GF-D8 (cell line): ENCODE measurements at regions not wholly inside any gene's neighbourhood (a gene's known extent, or its start where the extent isn't known, plus 50 kb on each side); places are given as distances from the start of the nearest gene placed in this dataset.
"Not testable (repeated sequence)": the region's sequence is repeated elsewhere in the genome, so short reads cannot be mapped to it uniquely, and the experiment has no call there.

Experiments
- DNase-seq: peaks from one replicate; lab custom pipeline; 2025; lab: John Stamatoyannopoulos, UW

GRCh38 chr6:9002833-9003232 is 567.5 kb upstream of the SLC35B3 start:
- no peak for DNase-seq

DNA sequence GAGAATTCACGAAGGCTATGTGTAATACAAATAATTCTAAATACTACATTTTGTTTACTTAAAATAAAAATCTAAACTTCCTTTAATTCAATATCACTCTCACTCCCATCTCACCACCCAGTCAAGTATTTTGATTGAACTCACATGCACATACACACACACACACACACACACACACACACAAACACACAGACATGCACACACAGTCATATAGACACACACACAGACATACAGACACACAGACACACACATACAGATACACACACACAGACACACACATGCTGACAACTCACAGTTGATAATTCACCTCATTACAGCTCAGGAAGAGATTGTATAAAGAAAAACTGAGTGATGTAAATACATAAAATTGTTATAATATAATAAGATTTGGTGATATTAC is 559.8 kb upstream of the SLC35B3 start:
- no peak for DNase-seq

DNA sequence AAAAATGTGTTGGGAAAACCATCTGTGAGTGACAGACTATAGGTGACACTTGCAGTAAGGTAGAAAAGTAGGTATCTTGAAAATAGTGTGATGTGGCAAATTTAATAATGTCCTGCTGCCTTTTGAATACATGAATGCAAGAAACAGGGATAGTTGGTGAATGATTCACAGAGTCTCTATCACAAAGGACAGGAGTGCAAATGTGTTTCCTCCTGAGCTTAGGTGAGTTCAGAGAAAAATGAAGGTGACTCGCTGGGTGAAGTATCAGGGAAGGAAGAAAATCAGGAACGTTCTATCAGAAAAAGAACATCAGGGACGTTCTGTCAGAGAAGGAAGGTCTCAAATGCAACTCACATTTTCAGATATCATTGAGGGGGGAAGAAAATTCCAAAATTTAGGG is 557.8 kb upstream of the SLC35B3 start:
- no peak for DNase-seq

GRCh38 chr6:8991844-8992243 is 556.5 kb upstream of the SLC35B3 start:
- DNase-seq, result no peak

GRCh38 chr6:8990075-8990474 is 554.7 kb upstream of the SLC35B3 start:
- DNase-seq, result no peak

- DNase-seq, result no peak
These were observed 547.9 kb upstream of the SLC35B3 start for GRCh38 chr6:8983202-8983688.

- no peak for DNase-seq
These were observed 547.3 kb upstream of the SLC35B3 start for GRCh38 chr6:8982668-8983067.

DNA sequence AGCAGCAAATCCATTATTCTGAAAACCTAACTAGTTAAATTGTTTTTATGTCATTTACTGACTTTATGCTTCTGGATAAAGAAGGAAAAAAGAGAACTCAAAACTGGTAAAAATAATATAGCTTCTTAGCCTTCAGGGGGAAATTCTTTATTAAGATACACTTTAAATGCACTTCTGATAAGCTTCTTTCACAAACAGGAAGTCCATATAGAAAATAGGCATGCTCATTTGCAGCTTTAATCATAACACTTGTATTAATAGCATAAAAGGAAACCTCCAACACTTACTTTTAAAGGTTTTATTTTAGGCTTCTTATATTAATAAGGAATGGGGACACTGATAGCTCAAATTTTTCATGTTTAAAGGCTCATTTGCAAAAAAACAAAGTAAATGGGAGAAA is 538.0 kb upstream of the SLC35B3 start:
- DNase-seq, result no peak

DNA sequence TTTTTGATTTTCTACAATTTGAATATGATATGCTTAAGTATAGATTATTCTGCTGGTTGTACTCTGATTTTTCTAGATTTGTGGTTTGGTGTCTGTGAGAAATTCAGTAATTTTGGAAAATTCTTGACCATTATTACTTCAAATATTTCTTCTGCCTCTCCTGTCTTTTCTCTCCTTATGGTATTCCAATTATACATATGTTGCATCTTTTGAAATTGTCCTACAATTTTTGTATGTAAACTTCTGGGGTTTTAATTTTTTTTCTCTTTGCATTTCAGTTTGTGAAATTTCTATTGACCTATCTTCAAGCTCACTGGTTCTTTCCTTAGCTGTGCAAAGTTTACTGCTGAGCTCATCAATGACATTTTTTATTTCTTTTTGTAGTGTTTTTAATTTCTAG is 534.4 kb upstream of the SLC35B3 start:
- DNase-seq, result no peak

DNA sequence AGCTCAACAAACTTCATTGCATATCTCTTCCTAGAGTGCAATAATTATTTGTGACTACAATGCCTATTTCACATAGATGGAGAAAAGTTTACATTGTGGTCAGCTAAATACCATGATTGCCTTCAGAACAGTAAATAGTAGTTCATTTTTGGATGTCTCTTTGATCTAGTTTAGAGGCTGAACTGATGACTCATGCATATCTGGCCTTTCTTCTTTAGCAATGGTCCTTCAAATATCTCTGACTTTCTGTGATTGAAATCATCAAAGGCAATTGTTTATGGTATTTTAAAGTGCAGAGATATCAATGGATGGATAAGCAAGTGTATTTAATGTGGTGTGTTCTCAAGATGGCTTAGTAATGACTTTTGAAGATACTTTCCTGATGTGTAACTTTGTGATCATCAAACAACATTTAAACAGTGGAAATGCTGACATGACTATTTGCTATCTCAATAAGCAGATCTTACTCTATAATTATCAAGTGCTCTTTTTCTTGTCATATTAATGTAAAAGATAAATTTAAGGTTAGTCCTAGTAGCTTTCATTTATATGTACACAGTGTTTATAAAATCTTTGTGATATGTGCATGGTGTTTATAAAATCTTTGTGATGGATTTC is 523.7 kb upstream of the SLC35B3 start:
- DNase-seq, result no peak

GRCh38 chr6:8953310-8953709 is 518.0 kb upstream of the SLC35B3 start:
- no peak for DNase-seq

DNA sequence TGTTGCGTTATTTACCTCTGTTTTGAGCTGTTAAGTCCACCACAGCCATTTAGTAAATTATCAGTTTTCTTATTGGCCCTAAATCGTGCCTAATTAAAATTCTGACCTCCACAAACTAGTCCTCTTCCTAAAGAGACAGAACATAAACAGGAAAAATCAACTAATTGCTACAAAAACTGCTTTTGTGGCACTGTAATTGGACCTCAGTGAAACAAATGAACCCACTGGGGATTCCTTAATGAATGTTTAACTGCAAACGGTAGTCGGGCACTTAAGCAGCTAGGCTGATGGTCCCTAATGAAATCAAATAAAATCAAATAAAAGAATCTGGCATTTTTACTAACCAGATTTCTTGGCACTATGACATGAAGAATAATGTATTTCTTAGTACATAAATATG is 513.4 kb upstream of the SLC35B3 start:
- no peak for DNase-seq

DNA sequence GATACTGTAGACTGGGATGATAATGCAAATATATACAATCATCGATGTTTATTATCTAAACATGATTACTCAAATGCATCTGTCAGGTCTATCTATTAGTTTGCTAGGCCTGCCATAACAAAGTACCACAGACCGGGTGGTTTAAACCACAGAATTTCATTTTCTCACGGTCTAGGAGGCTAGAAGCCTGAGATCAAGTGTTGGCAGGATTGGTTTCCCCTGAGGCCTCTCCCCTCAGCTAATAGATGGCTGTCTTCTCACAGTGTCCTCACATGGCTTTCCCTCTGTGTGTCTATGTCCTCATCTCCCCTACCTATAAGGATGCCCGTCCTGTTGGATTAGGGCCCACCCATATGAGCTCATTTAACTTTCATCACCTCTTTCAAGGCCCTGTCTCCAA is 512.6 kb upstream of the SLC35B3 start:
- DNase-seq, result no peak

- DNase-seq, result no peak
These were observed 509.2 kb upstream of the SLC35B3 start for GRCh38 chr6:8944548-8944947.

GRCh38 chr6:8943073-8943472 is 507.7 kb upstream of the SLC35B3 start:
- no peak for DNase-seq

DNA sequence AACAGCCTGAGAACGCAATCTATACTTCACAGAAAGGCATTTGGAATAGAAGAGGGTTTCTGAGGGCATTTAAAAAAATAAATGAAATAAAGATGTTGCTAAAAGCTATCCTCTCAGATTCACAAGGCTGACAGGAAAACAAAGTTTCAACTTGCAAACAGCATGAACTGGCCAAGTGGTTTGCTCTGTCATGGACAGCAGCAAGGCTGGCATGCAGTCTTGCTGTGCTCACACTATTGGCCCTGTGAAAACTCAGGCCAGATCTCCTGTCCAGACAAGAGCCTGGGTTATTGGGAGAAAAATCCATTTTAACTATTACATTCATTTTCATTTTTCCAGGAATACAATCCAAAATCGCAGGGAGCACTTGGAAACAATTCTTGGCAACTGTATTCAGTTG is 506.2 kb upstream of the SLC35B3 start:
- DNase-seq, result no peak

DNA sequence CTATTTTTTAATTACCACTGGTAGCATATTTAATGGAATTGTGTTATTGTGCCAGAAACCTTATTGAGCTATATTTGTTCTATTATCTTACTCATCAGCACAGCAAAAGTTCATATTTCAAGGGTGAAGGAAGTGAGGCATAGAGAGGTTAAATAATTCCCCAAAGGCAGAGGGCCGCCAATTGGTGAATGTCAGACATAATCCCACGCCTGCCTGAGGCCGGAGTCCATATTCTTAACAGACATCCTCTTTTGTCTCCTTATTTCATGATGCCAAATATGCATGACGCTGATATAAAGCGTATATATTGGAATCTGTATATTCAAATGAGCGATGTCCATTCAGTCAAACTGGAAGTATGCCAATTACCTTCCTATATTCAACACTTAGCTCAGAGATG is 505.0 kb upstream of the SLC35B3 start:
- no peak for DNase-seq

DNA sequence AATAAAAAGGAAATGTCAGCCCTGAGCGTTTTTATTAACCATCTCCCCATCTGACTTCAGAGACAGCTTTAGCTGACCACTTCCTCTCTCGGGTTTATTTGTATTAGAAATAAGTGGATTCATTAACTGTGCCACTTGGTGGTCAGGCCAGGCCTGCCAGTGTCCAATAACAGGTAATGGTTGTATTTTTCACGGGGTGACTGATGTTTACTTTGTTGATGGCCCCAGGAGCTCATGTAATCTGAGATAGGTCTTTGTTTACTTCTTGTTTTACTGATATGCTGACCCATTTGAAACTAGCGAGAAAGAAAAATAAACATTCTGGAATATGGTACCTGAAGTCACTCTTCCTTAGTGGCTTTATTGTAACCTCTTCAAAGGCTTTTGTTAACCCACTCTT is 504.3 kb upstream of the SLC35B3 start:
- DNase-seq, result no peak

GRCh38 chr6:8934318-8934717 is 499.0 kb upstream of the SLC35B3 start:
- no peak for DNase-seq

DNA sequence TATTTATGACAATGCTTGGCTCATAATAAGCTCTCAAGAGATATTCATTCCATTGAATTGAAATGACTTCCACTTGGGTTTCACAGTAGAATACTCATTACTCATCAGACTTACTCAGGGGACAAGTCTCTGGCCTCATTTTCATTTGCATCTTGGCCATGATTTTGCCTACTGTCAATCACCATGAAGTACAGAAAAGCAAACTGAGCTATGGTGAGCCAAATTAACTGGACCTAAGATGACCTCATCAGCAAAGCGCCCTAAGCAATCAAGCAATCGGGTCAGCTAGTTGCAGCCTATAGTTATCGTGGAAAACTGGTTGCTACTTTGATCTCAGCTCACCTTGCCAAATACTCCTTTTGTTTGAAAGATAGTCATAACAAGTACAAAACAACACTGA is 494.7 kb upstream of the SLC35B3 start:
- no peak for DNase-seq

DNA sequence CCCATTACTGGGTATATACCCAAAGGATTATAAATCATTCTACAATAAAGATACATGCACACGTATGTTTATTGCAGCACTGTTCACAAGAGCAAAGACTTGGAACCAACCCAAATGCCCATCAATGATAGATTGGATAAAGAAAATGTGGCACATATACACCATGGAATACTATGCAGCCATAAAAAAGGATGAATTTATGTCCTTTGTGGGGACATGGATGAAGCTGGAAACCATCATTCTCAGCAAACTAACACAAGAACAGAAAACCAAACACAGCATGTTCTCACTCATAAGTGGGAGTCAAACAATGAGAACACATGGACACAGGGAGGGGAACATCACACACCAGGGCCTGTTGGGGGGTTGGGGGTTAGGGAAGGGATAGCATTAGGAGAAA is 484.9 kb upstream of the SLC35B3 start:
- DNase-seq, result not testable (repeated sequence)

GRCh38 chr6:8918196-8918595 is 482.9 kb upstream of the SLC35B3 start:
- DNase-seq, result no peak

DNA sequence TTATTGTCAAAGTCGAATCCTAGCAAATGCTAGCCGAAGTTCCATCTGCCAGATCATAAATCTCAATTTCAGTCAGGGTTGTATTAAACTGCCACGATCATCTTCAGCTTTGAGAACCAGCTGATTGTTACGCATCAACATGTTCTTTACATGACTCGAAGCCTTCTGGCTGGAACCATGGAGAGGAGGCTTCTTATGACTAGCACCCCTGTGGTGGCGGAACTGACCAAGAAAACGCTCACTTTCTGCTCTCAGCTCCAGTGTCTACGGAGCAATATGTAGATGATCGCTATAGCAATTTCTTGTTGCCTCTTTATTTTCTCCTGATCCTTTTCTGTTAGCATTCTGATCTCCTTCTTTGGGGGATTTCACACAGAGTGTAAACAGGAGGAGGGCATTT is 479.4 kb upstream of the SLC35B3 start:
- no peak for DNase-seq

GRCh38 chr6:8908638-8909037 is 473.3 kb upstream of the SLC35B3 start:
- no peak for DNase-seq

DNA sequence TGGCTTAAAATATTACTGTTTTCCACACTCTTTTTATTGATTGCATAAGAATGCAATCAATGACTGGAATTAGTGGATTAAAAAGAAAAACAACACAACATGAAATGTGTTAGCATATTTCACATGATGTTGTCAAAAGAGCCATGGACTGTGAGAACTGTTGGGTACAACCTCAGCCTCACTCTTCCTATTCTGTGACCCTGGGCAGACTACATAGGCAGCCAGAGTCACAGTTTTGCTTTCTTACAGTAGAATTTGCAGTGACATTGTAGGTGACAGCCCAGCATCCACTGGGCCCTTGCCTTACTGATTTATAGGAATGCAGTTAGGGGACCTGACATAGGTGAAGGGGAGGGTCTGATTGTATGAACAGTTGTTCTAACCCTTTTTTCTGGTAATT is 471.4 kb upstream of the SLC35B3 start:
- DNase-seq, result no peak
